GM21619 (cell line): ENCODE measurements at regions not wholly inside any gene's neighbourhood (a gene's known extent, or its start where the extent isn't known, plus 50 kb on each side); places are given as distances from the start of the nearest gene placed in this dataset.

Experiments
- ATAC-seq: cut with Tn5 transposase; IDR thresholded peaks from one replicate; pipeline ENCODE4 v1.9.1; 2021; ENCODE audit not compliant: unreplicated experiment

GRCh38 chr15:93296759-93297500, 207.9 kb upstream of the RGMA start:
- no peak for ATAC-seq

GRCh38 chr15:93294896-93295295, 205.9 kb upstream of the RGMA start:
- ATAC-seq: no peak

GRCh38 chr15:93294066-93294465, 205.1 kb upstream of the RGMA start:
- no peak for ATAC-seq

DNA sequence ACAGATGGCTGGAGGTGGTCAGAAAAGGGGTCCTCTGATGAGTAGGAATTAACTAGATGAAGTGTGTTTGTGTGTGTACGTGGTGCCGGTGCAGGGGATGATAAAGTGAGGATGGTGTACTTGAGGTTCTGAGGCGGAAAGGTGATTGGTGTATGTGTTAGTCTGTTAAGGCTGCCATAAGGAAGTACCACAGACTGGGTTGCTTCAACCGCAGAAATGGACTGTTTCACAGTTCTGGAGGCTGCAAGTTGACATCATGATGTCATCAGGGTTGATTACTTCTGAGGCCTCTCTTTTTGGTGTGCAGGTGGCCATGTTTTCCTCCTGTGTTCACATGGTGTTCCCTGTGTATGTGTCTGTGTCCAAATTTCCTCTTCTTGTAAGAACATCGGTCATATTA, 202.4 kb upstream of the RGMA start:
- ATAC-seq: no peak

- no peak for ATAC-seq
Observed at GRCh38 chr15:93290618-93290946, 201.6 kb upstream of the RGMA start.

GRCh38 chr15:93289941-93290617, 201.1 kb upstream of the RGMA start:
- no peak for ATAC-seq

DNA sequence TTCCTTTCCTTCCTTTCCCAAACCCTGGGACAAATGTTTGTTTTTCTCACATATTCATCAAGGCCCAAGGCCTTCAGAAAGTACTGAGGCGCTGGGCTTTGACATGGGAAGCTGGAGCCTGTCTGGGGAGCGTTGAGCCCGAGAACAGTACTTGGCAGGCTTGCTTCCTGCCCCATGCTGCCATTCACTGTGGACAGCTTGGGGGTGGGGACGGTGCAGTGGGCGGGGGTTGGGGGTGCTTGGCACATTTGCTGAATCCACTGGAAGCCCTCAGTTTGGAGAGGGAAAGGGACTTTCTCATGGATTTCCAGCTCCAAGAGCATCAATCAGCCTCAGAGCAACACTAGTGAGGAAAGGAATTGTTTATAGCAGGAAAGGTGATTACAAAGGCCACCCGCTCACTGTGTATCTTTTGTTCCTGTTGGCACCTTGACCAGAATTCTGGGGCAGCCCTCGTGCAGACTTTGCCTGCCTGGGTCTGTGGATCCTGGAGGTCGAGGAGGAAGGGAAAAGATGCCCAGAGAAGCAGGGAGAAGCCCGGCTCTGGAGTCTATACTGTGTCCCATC, 199.8 kb upstream of the RGMA start:
- ATAC-seq: no peak

GRCh38 chr15:93286446-93286845, 197.4 kb upstream of the RGMA start:
- no peak for ATAC-seq

- ATAC-seq: no peak
Observed at GRCh38 chr15:93283854-93284253, 194.8 kb upstream of the RGMA start.

GRCh38 chr15:93282808-93283207, 193.8 kb upstream of the RGMA start:
- ATAC-seq: no peak

DNA sequence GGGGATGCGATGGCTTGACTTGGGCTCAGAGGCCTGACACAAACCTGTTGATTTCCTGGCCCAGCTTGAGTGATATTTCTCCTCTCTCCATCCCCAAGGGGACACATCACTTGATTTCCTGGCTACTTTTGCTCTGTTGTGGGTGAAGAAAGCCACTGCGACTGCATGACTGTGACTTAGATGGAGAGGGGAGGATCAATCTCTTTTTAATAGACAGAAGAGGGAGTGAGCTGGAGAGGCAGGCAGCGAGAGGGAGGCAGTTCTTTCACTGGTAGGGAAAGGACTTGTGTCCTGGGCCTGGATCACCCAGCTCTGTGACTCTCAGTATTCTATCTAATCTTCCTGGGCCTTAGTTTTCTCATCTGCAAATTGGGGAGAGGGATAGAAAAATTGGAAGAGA, 189.8 kb upstream of the RGMA start:
- ATAC-seq: no peak

DNA sequence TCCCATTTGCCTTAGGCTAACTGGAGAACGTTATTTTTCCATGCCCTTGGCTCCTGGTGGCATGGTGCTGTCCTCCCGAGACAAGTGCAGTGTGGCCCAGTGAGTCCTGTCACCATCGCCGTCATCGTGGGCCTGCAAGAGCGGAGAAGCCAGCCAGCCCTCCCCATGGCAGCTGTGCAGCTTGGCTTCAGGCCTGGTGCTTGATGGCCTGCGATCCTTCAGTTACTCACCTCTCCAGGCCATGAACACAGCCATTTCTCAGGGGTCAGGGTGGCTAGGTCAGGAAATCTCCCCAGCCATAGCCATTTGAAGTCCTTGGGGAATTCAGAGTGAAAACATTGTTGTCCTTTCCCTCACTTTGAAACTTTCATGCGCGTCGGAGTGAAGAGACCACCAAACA, 189.0 kb upstream of the RGMA start:
- no peak for ATAC-seq

- ATAC-seq: no peak
Observed at GRCh38 chr15:93274257-93274656, 185.2 kb upstream of the RGMA start.

- no peak for ATAC-seq
Observed at GRCh38 chr15:93271871-93272270, 182.9 kb upstream of the RGMA start.

- no peak for ATAC-seq
Observed at GRCh38 chr15:93270937-93271467, 182.0 kb upstream of the RGMA start.

GRCh38 chr15:93268066-93268465, 179.1 kb upstream of the RGMA start:
- no peak for ATAC-seq

DNA sequence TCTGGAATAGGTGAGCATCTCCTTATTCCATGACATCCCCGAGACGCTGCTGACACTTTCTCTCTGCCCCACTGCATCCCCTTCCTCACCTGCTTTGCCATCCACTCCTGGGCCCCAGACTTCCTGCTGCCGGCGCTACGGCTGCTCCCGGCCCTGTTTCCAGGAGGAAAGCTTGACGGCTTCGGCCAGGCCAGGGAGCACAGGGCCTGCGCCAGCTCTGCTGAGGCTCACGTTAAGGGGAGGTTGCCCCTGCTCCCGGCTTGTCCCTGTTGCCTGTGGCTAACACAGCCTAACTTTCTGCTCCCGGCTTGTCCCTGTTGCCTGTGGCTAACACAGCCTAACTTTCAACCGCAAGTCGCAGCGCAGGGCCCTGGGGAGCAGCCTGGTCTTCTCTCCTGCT, 177.3 kb upstream of the RGMA start:
- ATAC-seq: no peak

- no peak for ATAC-seq
Observed at GRCh38 chr15:93265111-93265556, 176.1 kb upstream of the RGMA start.

GRCh38 chr15:93261845-93262244, 172.8 kb upstream of the RGMA start:
- no peak for ATAC-seq

DNA sequence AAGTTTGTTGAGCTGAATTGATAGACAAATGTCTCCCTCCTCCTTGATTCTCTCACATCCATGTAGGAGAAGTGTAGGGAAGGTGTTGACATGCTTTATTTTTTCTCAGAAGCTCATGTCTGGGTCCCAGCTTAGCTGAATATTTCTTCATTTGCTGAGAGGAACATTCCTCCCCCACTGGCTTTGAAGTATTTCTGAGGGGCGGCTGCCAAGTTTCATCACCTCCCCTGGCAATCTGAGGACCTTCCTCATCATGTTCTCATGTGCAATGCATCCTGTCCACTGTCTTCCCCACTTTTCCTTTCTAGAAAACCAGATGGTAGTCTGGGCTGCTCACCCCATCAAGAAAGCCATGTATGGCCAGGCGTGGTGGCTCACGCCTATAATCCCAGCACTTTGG, 168.9 kb upstream of the RGMA start:
- no peak for ATAC-seq

DNA sequence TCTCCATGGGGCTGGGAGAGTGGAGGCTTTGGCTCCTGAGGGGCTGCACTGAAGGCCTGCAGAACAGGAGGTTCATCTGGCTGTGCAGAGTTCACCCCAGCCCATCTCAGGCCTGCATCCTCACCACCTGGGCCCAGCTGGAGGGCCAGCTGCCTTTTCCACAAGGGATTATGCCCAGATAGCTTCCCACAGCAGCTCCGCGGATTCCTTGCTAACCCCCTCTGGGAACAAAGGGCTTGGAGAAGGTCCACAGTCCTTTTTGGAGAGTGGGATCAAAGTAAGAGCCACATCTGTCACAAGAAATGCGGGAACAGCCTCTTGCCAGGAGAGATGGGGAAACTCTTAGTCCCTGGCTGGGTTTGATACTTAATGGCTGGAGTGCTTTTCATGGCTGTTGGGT, 164.7 kb upstream of the RGMA start:
- ATAC-seq: no peak

DNA sequence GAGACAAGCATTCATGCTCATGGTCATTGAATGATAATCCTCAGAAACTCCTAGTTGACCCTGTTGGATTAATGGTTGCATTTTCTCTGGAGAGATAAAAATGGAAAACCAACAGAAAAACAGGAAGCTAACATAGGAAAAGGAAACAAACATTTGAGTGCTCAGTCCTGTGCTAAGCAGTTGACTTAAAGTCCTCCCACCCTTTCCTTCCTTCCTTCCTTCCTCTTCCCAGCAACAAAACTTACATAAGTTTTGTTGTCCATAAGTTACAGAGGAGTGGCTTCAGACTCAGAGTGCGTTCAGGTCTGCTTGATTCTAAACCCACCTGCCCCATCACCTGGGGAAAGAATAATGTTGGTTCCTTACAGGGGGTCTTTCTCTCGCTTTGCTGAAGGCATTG, 163.8 kb upstream of the RGMA start:
- no peak for ATAC-seq
